Activated CD8-positive, alpha-beta memory T cell treated with anti-CD3 and anti-CD28 coated beads, Interleukin-2, amount 50 U/mL, for 24 hours (primary cell): ENCODE measurements at regions not wholly inside any gene's neighbourhood (a gene's known extent, or its start where the extent isn't known, plus 50 kb on each side); places are given as distances from the start of the nearest gene placed in this dataset.
"Not testable (repeated sequence)": the region's sequence is repeated elsewhere in the genome, so short reads cannot be mapped to it uniquely, and the experiment has no call there.

Source experiments
- DNase-seq: peaks from one replicate; pipeline ENCODE4 v3.0.0-alpha.2; 2020; ENCODE audit errors: extremely low read depth

- DNase-seq: no peak
Measured at GRCh38 chr2:137886083-137886831, 78.0 kb upstream of the HNMT start.

GRCh38 chr2:137888845-137889244 is 75.4 kb upstream of the HNMT start:
- no peak for DNase-seq

- no peak for DNase-seq
Measured at GRCh38 chr2:137892739-137893138, 71.5 kb upstream of the HNMT start.

GRCh38 chr2:137893145-137893544 is 71.1 kb upstream of the HNMT start:
- no peak for DNase-seq

GRCh38 chr2:137896467-137896866 is 67.8 kb upstream of the HNMT start:
- no peak for DNase-seq

GRCh38 chr2:137897082-137897481 is 67.2 kb upstream of the HNMT start:
- DNase-seq: no peak

- no peak for DNase-seq
Measured at GRCh38 chr2:137900421-137901141, 63.7 kb upstream of the HNMT start.

- DNase-seq: no peak
Measured at GRCh38 chr2:137910641-137911040, 53.6 kb upstream of the HNMT start.

- DNase-seq: no peak
Measured at GRCh38 chr2:137912371-137912770, 51.9 kb upstream of the HNMT start.

GRCh38 chr2:137913169-137913568 is 51.1 kb upstream of the HNMT start:
- no peak for DNase-seq

- DNase-seq: not testable (repeated sequence)
Measured at GRCh38 chr2:137913648-137914047, 50.6 kb upstream of the HNMT start.
